Hematopoietic multipotent progenitor cell treated with erythropoietin and hydrocortisone succinate and interleukin-3 and kit ligand, for 6 days (in vitro differentiated cells): ENCODE measurements at regions not wholly inside any gene's neighbourhood (a gene's known extent, or its start where the extent isn't known, plus 50 kb on each side); places are given as distances from the start of the nearest gene placed in this dataset.
"Not testable (repeated sequence)": the region's sequence is repeated elsewhere in the genome, so short reads cannot be mapped to it uniquely, and the experiment has no call there.

ENCODE experiments used
- DNase-seq: peaks from one replicate; pipeline ENCODE4 v3.0.0-alpha.2; 2015

- DNase-seq: not testable (repeated sequence)
Observed at GRCh38 chr1:149364188-149364981, 110.5 kb upstream of the NBPF19 start.

- DNase-seq: not testable (repeated sequence)
Observed at GRCh38 chr1:149366402-149366801, 108.4 kb upstream of the NBPF19 start.

GRCh38 chr1:149367472-149368044 is 107.3 kb upstream of the NBPF19 start:
- DNase-seq: not testable (repeated sequence)

- DNase-seq: not testable (repeated sequence)
Observed at GRCh38 chr1:149368337-149368736, 106.5 kb upstream of the NBPF19 start.

- not testable (repeated sequence) for DNase-seq
Observed at GRCh38 chr1:149369081-149369480, 105.8 kb upstream of the NBPF19 start.

GRCh38 chr1:149371955-149372354 is 102.9 kb upstream of the NBPF19 start:
- not testable (repeated sequence) for DNase-seq

- DNase-seq: not testable (repeated sequence)
Observed at GRCh38 chr1:149378462-149378861, 96.4 kb upstream of the NBPF19 start.

- peak; percentile 36 for DNase-seq
Observed at GRCh38 chr1:149390173-149390926, 84.5 kb upstream of the NBPF19 start.

GRCh38 chr1:149390931-149391330 is 83.9 kb upstream of the NBPF19 start:
- DNase-seq: not testable (repeated sequence)

- not testable (repeated sequence) for DNase-seq
Observed at GRCh38 chr1:149395802-149396201, 79.0 kb upstream of the NBPF19 start.

- DNase-seq: not testable (repeated sequence)
Observed at GRCh38 chr1:149398527-149398926, 76.3 kb upstream of the NBPF19 start.

GRCh38 chr1:149408404-149408803 is 66.4 kb upstream of the NBPF19 start:
- not testable (repeated sequence) for DNase-seq

GRCh38 chr1:149415373-149415772 is 59.5 kb upstream of the NBPF19 start:
- not testable (repeated sequence) for DNase-seq

- DNase-seq: not testable (repeated sequence)
Observed at GRCh38 chr1:149418782-149419181, 56.1 kb upstream of the NBPF19 start.

- DNase-seq: not testable (repeated sequence)
Observed at GRCh38 chr1:149423122-149423521, 51.7 kb upstream of the NBPF19 start.
